ENCODE measurements at regions not wholly inside any gene's neighbourhood (a gene's known extent, or its start where the extent isn't known, plus 50 kb on each side); places are given as distances from the start of the nearest gene placed in this dataset.

GRCh38 chr5:2960294-2960693, 208.8 kb upstream of the IRX2 start:
- Histone ChIP-seq H3K79me2 (ENCODE audit: insufficient read depth, low read length) (no peaks in the 10 kb centered on the region), H3K9me3 (ENCODE audit: control insufficient read depth in 1 of 2, insufficient read depth in 1 of 2, low read depth in 1 of 2, low read length in 2 of 2) (peaks cover 21 to 36% of the 10 kb centered on the region in 2 experiments; a peak in 2 of 4 replicates)
- BruUV-seq (replicated peaks), result no TSS peak

DNA sequence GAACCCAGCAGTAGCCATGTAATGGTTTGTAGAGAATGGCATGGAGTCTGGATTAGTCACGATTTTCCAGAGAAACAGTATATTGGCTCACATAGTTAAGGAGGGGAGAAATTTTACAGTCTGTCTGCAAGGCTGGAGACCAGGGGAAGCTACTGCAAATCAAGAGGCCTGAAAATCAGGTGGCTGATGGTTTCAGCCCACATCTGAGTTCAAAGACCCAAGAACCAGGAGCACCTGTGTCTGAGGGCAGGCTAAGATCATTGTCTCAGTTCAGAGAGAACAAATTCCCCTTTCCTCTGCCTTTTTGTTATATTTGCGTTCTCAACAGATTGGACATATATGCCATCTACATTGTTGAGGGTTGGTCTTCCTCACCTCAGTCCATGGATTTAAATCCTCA, 207.5 kb upstream of the IRX2 start:
- POLR2A ChIA-PET, result no interaction called here
- ATAC-seq (no peak), DNase-seq (ENCODE audit: low read depth, low spot score) (no peak)
- H3K4me1 ChIP-seq (ENCODE audit: control insufficient read depth in 1 of 2, insufficient read depth in 2 of 2, low read length in 2 of 2), result no peaks in the 10 kb centered on the region
- TF ChIP-seq, protein P1, sequence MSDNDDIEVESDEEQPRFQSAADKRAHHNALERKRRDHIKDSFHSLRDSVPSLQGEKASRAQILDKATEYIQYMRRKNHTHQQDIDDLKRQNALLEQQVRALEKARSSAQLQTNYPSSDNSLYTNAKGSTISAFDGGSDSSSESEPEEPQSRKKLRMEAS (IDR thresholded peaks at IDR 0.05), result no peak
- no peak for TF ChIP-seq ZFX (IDR thresholded peaks at IDR 0.05)
- no peak for TF ChIP-seq ELF1 (IDR thresholded peaks at IDR 0.05; ENCODE audit: borderline replicate concordance, low read depth)
- no peak for TF ChIP-seq EZH2phosphoT487 (IDR thresholded peaks at IDR 0.05; ENCODE audit: borderline replicate concordance)
- no peak for TF ChIP-seq SIN3A (IDR thresholded peaks at IDR 0.05; ENCODE audit: low read depth)
- TF ChIP-seq SP1 (IDR thresholded peaks at IDR 0.05; ENCODE audit: low read depth), result no peak
- no peak for TF ChIP-seq EZH2 (IDR thresholded peaks at IDR 0.05)
- no peak for TF ChIP-seq TCF7L2 (IDR thresholded peaks at IDR 0.05; ENCODE audit: borderline replicate concordance, extremely low read depth, insufficient read depth, insufficient read length)
- TF ChIP-seq SRF (IDR thresholded peaks at IDR 0.05; ENCODE audit: low read depth), result no peak
- TF ChIP-seq CBX3 (IDR thresholded peaks at IDR 0.05; ENCODE audit: low read depth), result no peak
- no peak overlapping the region for H3K9ac ChIP-seq (ENCODE audit: low read length)
- no peaks in the 10 kb centered on the region for H4K20me1 ChIP-seq (ENCODE audit: insufficient read depth)
- no peaks in the 10 kb centered on the region for H3K79me2 ChIP-seq (ENCODE audit: insufficient read depth, low read length)
- H3K27me3 ChIP-seq (ENCODE audit: insufficient read depth, low read length), result no peaks in the 10 kb centered on the region
- no peak overlapping the region for H2AFZ ChIP-seq (ENCODE audit: low read depth, low read length, poor library complexity, severe bottlenecking)
- CTCF ChIA-PET, result no interaction called here
- peaks cover 23 to 37% of the 10 kb centered on the region in 2 experiments; a peak in 2 of 4 replicates for H3K9me3 ChIP-seq (ENCODE audit: control insufficient read depth in 1 of 2, insufficient read depth in 1 of 2, low read depth in 1 of 2, low read length in 2 of 2)
- H3K9me2 ChIP-seq (ENCODE audit: insufficient read depth), result no peaks in the 10 kb centered on the region
- no peaks in the 10 kb centered on the region for H3K36me3 ChIP-seq (ENCODE audit: control insufficient read depth in 1 of 2, insufficient read depth in 2 of 2, low read length in 2 of 2)
- intact Hi-C loops (cut with micrococcal nuclease), result no loop called here
- BruUV-seq (replicated peaks), result no TSS peak
- RAD21 ChIA-PET (ENCODE audit: low non-redundant PET in 1 of 2, low total read pairs in 2 of 2, uncharacterized antibody in 2 of 2, unreplicated experiment in 2 of 2), result no interaction called here
- no peak overlapping the region for H3K27ac ChIP-seq (ENCODE audit: low read depth, low read length)
- no peak overlapping the region for H3K4me3 ChIP-seq (replicated peaks in 1 of 2; ENCODE audit: low read depth in 1 of 2, low read length in 2 of 2)
- H3K4me2 ChIP-seq (ENCODE audit: low read length), result no peak overlapping the region

More at GRCh38 chr5:2960294-2960693, 208.8 kb upstream of the IRX2 start:
- Histone ChIP-seq H3K27me3 (ENCODE audit: insufficient read depth, low read length) (no peaks in the 10 kb centered on the region), H3K27ac (ENCODE audit: low read depth, low read length) (no peak overlapping the region), H3K4me1 (ENCODE audit: control insufficient read depth in 1 of 2, insufficient read depth in 2 of 2, low read length in 2 of 2) (no peaks in the 10 kb centered on the region), H3K9ac (ENCODE audit: low read length) (no peak overlapping the region), H3K4me3 (replicated peaks in 1 of 2; ENCODE audit: low read depth in 1 of 2, low read length in 2 of 2) (no peak overlapping the region), H3K9me2 (ENCODE audit: insufficient read depth) (no peaks in the 10 kb centered on the region), H3K36me3 (ENCODE audit: control insufficient read depth in 1 of 2, insufficient read depth in 2 of 2, low read length in 2 of 2) (no peaks in the 10 kb centered on the region), H4K20me1 (ENCODE audit: insufficient read depth) (no peaks in the 10 kb centered on the region), H2AFZ (ENCODE audit: low read depth, low read length, poor library complexity, severe bottlenecking) (no peak overlapping the region), H3K4me2 (ENCODE audit: low read length) (no peak overlapping the region)
- ChIA-PET RAD21 (ENCODE audit: low non-redundant PET in 1 of 2, low total read pairs in 2 of 2, uncharacterized antibody in 2 of 2, unreplicated experiment in 2 of 2) (no interaction called here), CTCF (no interaction called here), POLR2A (no interaction called here)
- intact Hi-C loops (cut with micrococcal nuclease), result no loop called here
- DNase-seq (ENCODE audit: low read depth, low spot score) (no peak), ATAC-seq (no peak)
- TF ChIP-seq FOSL1 (IDR thresholded peaks at IDR 0.05; ENCODE audit: low read depth), result no peak
